ENCODE measurements at regions not wholly inside any gene's neighbourhood (a gene's known extent, or its start where the extent isn't known, plus 50 kb on each side); places are given as distances from the start of the nearest gene placed in this dataset.

- Histone ChIP-seq H3K9me3 (no peaks in the 10 kb centered on the region), H3K27ac (no peak overlapping the region), H3K4me2 (no peak overlapping the region), H3K4me1 (no peaks in the 10 kb centered on the region), H3K4me3 (no peak overlapping the region)
- ATAC-seq (no peak), DNase-seq (ENCODE audit: low read depth in 1 of 2, low spot score in 1 of 2) (no peak), FAIRE-seq (no peak)
- POLR2A ChIA-PET, result no interaction called here
- TF ChIP-seq RCOR1 (IDR thresholded peaks at IDR 0.05; ENCODE audit: low read depth, low read length), result no peak
- no peak for TF ChIP-seq FOSB (CRISPR knock-in tag; IDR thresholded peaks at IDR 0.05)
- TF ChIP-seq ZSCAN20 (CRISPR knock-in tag; IDR thresholded peaks at IDR 0.05), result no peak
- no peak for TF ChIP-seq RNF2 (IDR thresholded peaks at IDR 0.05; ENCODE audit: borderline replicate concordance, low read depth)
- no peak for TF ChIP-seq GATA3 (IDR thresholded peaks at IDR 0.05; ENCODE audit: borderline replicate concordance)
- TF ChIP-seq SREBF2 (IDR thresholded peaks at IDR 0.05), result no peak
- no peak for TF ChIP-seq POLR2AphosphoS2 (conservative IDR thresholded peaks at IDR 0.05; ENCODE audit: low read length)
- no peak for TF ChIP-seq BCL3 (IDR thresholded peaks at IDR 0.05)
- TF ChIP-seq ATOH8 (CRISPR knock-in tag; IDR thresholded peaks at IDR 0.05; ENCODE audit: low read depth), result no peak
- no peak for TF ChIP-seq CEBPB (IDR thresholded peaks at IDR 0.05)
- no peak for TF ChIP-seq MAFK (IDR thresholded peaks at IDR 0.05; ENCODE audit: partially characterized antibody)
- TF ChIP-seq NPAS2 (CRISPR knock-in tag; IDR thresholded peaks at IDR 0.05; ENCODE audit: borderline replicate concordance), result no peak
- no peak for TF ChIP-seq ZFP36 (IDR thresholded peaks at IDR 0.05; ENCODE audit: borderline replicate concordance, partially characterized antibody)
- TF ChIP-seq ZC3H11A (IDR thresholded peaks at IDR 0.05), result no peak
- TF ChIP-seq HES2 (IDR thresholded peaks at IDR 0.05), result no peak
- no peak for TF ChIP-seq CBX8 (IDR thresholded peaks at IDR 0.05)
- CTCF ChIA-PET, result no interaction called here
- WGBS (ENCODE audit: missing lambda C conversion rate), result 0% methylated on average over 4 of the region's 4 CpGs
Observed at GRCh38 chr1:14479865-14480264, 118.6 kb upstream of the KAZN start.

- POLR2A ChIA-PET, result no interaction called here
- FAIRE-seq (no peak), DNase-seq (ENCODE audit: low read depth in 1 of 2, low spot score in 1 of 2) (no peak), ATAC-seq (no peak)
- Histone ChIP-seq H3K4me1 (no peaks in the 10 kb centered on the region), H3K9me3 (no peaks in the 10 kb centered on the region), H3K4me2 (no peak overlapping the region), H3K4me3 (no peak overlapping the region), H3K27ac (no peak overlapping the region)
- TF ChIP-seq SMC3 (IDR thresholded peaks at IDR 0.05) (no peak), MAX (IDR thresholded peaks at IDR 0.05) (no peak), KDM1A (IDR thresholded peaks at IDR 0.05; ENCODE audit: low read depth) (no peak), FOSL2 (IDR thresholded peaks at IDR 0.05) (no peak), FOSL2 (CRISPR knock-in tag; IDR thresholded peaks at IDR 0.05) (no peak), PHF8 (IDR thresholded peaks at IDR 0.05; ENCODE audit: borderline replicate concordance, low read depth) (no peak), NFE2L2 (conservative IDR thresholded peaks at IDR 0.05; ENCODE audit: low read length) (no peak), CBX8 (IDR thresholded peaks at IDR 0.05) (no peak), JUNB (IDR thresholded peaks at IDR 0.05) (no peak), NR3C1 (IDR thresholded peaks at IDR 0.05) (no peak), EHMT2 (IDR thresholded peaks at IDR 0.05; ENCODE audit: low read depth) (no peak), HES2 (IDR thresholded peaks at IDR 0.05) (no peak), KDM5A (IDR thresholded peaks at IDR 0.05) (no peak), HOXA7 (CRISPR knock-in tag; IDR thresholded peaks at IDR 0.05) (no peak), MAZ (IDR thresholded peaks at IDR 0.05; ENCODE audit: borderline replicate concordance, low read depth, low read length) (no peak), ATOH8 (CRISPR knock-in tag; IDR thresholded peaks at IDR 0.05; ENCODE audit: low read depth) (no peak), CTCF (IDR thresholded peaks at IDR 0.05) (no peak), RNF2 (IDR thresholded peaks at IDR 0.05; ENCODE audit: borderline replicate concordance, low read depth) (no peak)
- CTCF ChIA-PET, result no interaction called here
- 16% methylated on average over 7 of the region's 7 CpGs for WGBS (ENCODE audit: missing lambda C conversion rate)
Observed at GRCh38 chr1:14482784-14483450, 115.6 kb upstream of the KAZN start.
